ENCODE measurements at regions not wholly inside any gene's neighbourhood (a gene's known extent, or its start where the extent isn't known, plus 50 kb on each side); places are given as distances from the start of the nearest gene placed in this dataset.
A peak's percentile ranks its signal among the peaks of the same experiment; 100 is the strongest.

- DNase-seq (ENCODE audit: low read depth), result peak; percentile 96
- no peaks in the 10 kb centered on the region for H3K27me3 ChIP-seq (ENCODE audit: control insufficient read depth, insufficient read depth, low read length)
- no peak overlapping the region for H3K4me3 ChIP-seq (ENCODE audit: low read depth, low read length)
- H3K36me3 ChIP-seq (ENCODE audit: control insufficient read depth, insufficient read depth, low read length), result no peaks in the 10 kb centered on the region
- TF ChIP-seq CTCF (IDR thresholded peaks at IDR 0.05; ENCODE audit: insufficient read depth, low read length, severe bottlenecking), result no peak
- FAIRE-seq, result peak; percentile 91
Observed at GRCh38 chr12:20212658-20213555, 155.4 kb upstream of the PDE3A start.

- H3K27me3 ChIP-seq (ENCODE audit: control insufficient read depth, insufficient read depth, low read length), result no peaks in the 10 kb centered on the region
- no peak overlapping the region for H3K4me3 ChIP-seq (ENCODE audit: low read depth, low read length)
- no peaks in the 10 kb centered on the region for H3K36me3 ChIP-seq (ENCODE audit: control insufficient read depth, insufficient read depth, low read length)
- FAIRE-seq (no peak), DNase-seq (ENCODE audit: low read depth) (no peak)
- TF ChIP-seq CTCF (IDR thresholded peaks at IDR 0.05; ENCODE audit: insufficient read depth, low read length, severe bottlenecking), result no peak
Observed at GRCh38 chr12:20213723-20214625, 154.4 kb upstream of the PDE3A start.

- peak; percentile 36 for TF ChIP-seq CTCF (IDR thresholded peaks at IDR 0.05; ENCODE audit: insufficient read depth, low read length, severe bottlenecking)
- FAIRE-seq (no peak), DNase-seq (ENCODE audit: low read depth) (peak; percentile 65)
- H3K36me3 ChIP-seq (ENCODE audit: control insufficient read depth, insufficient read depth, low read length), result no peaks in the 10 kb centered on the region
- H3K4me3 ChIP-seq (ENCODE audit: low read depth, low read length), result no peak overlapping the region
- no peaks in the 10 kb centered on the region for H3K27me3 ChIP-seq (ENCODE audit: control insufficient read depth, insufficient read depth, low read length)
Observed at GRCh38 chr12:20220339-20220738, 148.0 kb upstream of the PDE3A start.

GRCh38 chr12:20232931-20233675, 135.2 kb upstream of the PDE3A start:
- FAIRE-seq (peak; percentile 13), DNase-seq (ENCODE audit: low read depth) (no peak)
- Histone ChIP-seq H3K4me3 (ENCODE audit: low read depth, low read length) (no peak overlapping the region), H3K36me3 (ENCODE audit: control insufficient read depth, insufficient read depth, low read length) (no peaks in the 10 kb centered on the region), H3K27me3 (ENCODE audit: control insufficient read depth, insufficient read depth, low read length) (no peaks in the 10 kb centered on the region)
- TF ChIP-seq CTCF (IDR thresholded peaks at IDR 0.05; ENCODE audit: insufficient read depth, low read length, severe bottlenecking), result no peak

- no peak for TF ChIP-seq CTCF (IDR thresholded peaks at IDR 0.05; ENCODE audit: insufficient read depth, low read length, severe bottlenecking)
- no peak overlapping the region for H3K4me3 ChIP-seq (ENCODE audit: low read depth, low read length)
- no peaks in the 10 kb centered on the region for H3K36me3 ChIP-seq (ENCODE audit: control insufficient read depth, insufficient read depth, low read length)
- DNase-seq (ENCODE audit: low read depth) (no peak), FAIRE-seq (no peak)
- H3K27me3 ChIP-seq (ENCODE audit: control insufficient read depth, insufficient read depth, low read length), result no peaks in the 10 kb centered on the region
Observed at GRCh38 chr12:20234474-20234873, 133.9 kb upstream of the PDE3A start.

Measured in bronchial epithelial cell (primary cell).